HepG2 (cell line): ENCODE measurements at regions not wholly inside any gene's neighbourhood (a gene's known extent, or its start where the extent isn't known, plus 50 kb on each side); places are given as distances from the start of the nearest gene placed in this dataset.
A peak's percentile ranks its signal among the peaks of the same experiment; 100 is the strongest.
"Not testable (repeated sequence)": the region's sequence is repeated elsewhere in the genome, so short reads cannot be mapped to it uniquely, and the experiment has no call there.

Experiments
- ATAC-seq: fragments of 200-7000 bp; cut with Tn5 transposase; 3 replicates; pipeline ENCODE4 v1.9.1; 2020; ENCODE audit warnings: mild to moderate bottlenecking, moderate library complexity
- BruUV-seq: library from RNA; stranded (reverse); fragments of 400-500 nt; replicated peaks from 2 replicates; lab custom pipeline; 2021; lab: Mats Ljungman, UMichigan
- CTCF ChIA-PET: fragments of 300-600 bp; formaldehyde crosslinking; extraction: SDS; loops from one replicate; lab custom pipeline; 2021; ENCODE audit warnings: low total read pairs, inconsistent platforms, low intra/inter-chr PET ratio; lab: Yijun Ruan, JAX
- POLR2A ChIA-PET: fragments of 350-600 bp; sonication (Branson Sonifier 250); formaldehyde crosslinking; loops from one replicate; lab custom pipeline; 2020; ENCODE audit warnings: antibody characterized with exemption, inconsistent platforms; lab: Yijun Ruan, JAX
- DNase-seq: peaks from one replicate; pipeline ENCODE4 v3.0.0-alpha.2; 2015; ENCODE audit warnings: low spot score
- FAIRE-seq: peaks from 3 replicates; lab custom pipeline; 2011; peaks lifted over from hg19 to GRCh38; lab: Jason Lieb, UNC
- H2AFZ ChIP-seq: one replicate; pipeline ENCODE4 v1.6.1; 2011; ENCODE audit warnings: low read length, inconsistent platforms
- H3K27ac ChIP-seq: fragments of 300-600 bp; 3 replicates; pipeline ENCODE4 v1.8.0; 2011; ENCODE audit warnings: mixed run types, mild to moderate bottlenecking, mixed read lengths, low read length, inconsistent platforms; ENCODE audit not compliant: insufficient read depth; ENCODE audit errors: extremely low read length
- H3K27me3 ChIP-seq, 2 experiments: fragments of 200-600 bp in 1 of 2; 2 replicates in 1 of 2; 3 replicates in 1 of 2; pipeline versions ENCODE4 v1.6.0 to v1.8.0; 2011; ENCODE audit warnings: low read length in 2 of 2, mild to moderate bottlenecking in 2 of 2, moderate library complexity in 2 of 2, inconsistent platforms in 1 of 2; ENCODE audit not compliant: insufficient read depth in 2 of 2, control insufficient read depth in 1 of 2
- H3K36me3 ChIP-seq, 2 experiments: fragments of 200-600 bp in 1 of 2; replicated peaks in 1 of 2; 2 replicates in 1 of 2; 3 replicates in 1 of 2; pipeline versions ENCODE4 v1.5.1 to v1.8.0; 2011; ENCODE audit warnings: low read length in 2 of 2, inconsistent platforms in 1 of 2; ENCODE audit not compliant: insufficient read depth in 2 of 2, control insufficient read depth in 1 of 2
- H3K4me1 ChIP-seq: 2 replicates; pipeline ENCODE4 v1.5.1; 2012; ENCODE audit warnings: low read length, inconsistent platforms; ENCODE audit not compliant: insufficient read depth
- H3K4me2 ChIP-seq: 2 replicates; pipeline ENCODE4 v1.6.0; 2011; ENCODE audit warnings: low read depth, low read length, inconsistent platforms
- H3K4me3 ChIP-seq, 3 experiments: fragments of 200-600 bp in 1 of 3; sonication (generic), shearing (Covaris generic) in 1 of 3; replicated peaks in 1 of 3; 2 replicates each; pipeline ENCODE4 v1.5.1; 2011 to 2016; ENCODE audit warnings: low read length in 3 of 3, inconsistent platforms in 2 of 3, low read depth in 2 of 3, mild to moderate bottlenecking in 2 of 3, control low read depth in 1 of 3, mixed read lengths in 1 of 3; ENCODE audit not compliant: insufficient read depth in 1 of 3
- H3K79me2 ChIP-seq: one replicate; pipeline ENCODE4 v1.6.1; 2011; ENCODE audit warnings: low read length, inconsistent platforms; ENCODE audit not compliant: insufficient read depth
- H3K9ac ChIP-seq: 2 replicates; pipeline ENCODE4 v1.6.0; 2011; ENCODE audit warnings: mild to moderate bottlenecking, low read depth, low read length, inconsistent platforms; ENCODE audit not compliant: insufficient read depth
- H3K9me3 ChIP-seq: 2 replicates; pipeline ENCODE4 v1.5.1; 2012; ENCODE audit warnings: mild to moderate bottlenecking, low read length
- H4K20me1 ChIP-seq: 2 replicates; pipeline ENCODE4 v1.6.0; 2011; ENCODE audit warnings: inconsistent platforms, mild to moderate bottlenecking, low read length, moderate library complexity; ENCODE audit not compliant: insufficient read depth
- BCL6 ChIP-seq: IDR thresholded peaks from 2 replicates; pipeline ENCODE4 v1.6.1; 2016; ENCODE audit warnings: missing genetic modification reagents, missing compliant biosample characterization
- CREB1 ChIP-seq, 2 experiments: fragments of 450-650 bp in 1 of 2; IDR thresholded peaks; 2 replicates each; pipeline ENCODE4 v1.6.1; 2016 to 2017; ENCODE audit warnings: control low read depth in 1 of 2, mild to moderate bottlenecking in 1 of 2, missing compliant biosample characterization in 1 of 2, missing genetic modification characterization in 1 of 2
- NFYB ChIP-seq: sonication (generic); formaldehyde crosslinking; IDR thresholded peaks from 2 replicates; pipeline ENCODE4 v1.4.0; 2020; ENCODE audit warnings: missing genetic modification reagents
- NFYC ChIP-seq: IDR thresholded peaks from 2 replicates; pipeline ENCODE4 v1.6.1; 2016; ENCODE audit warnings: missing genetic modification reagents, missing compliant biosample characterization
- POGZ ChIP-seq: sonication (generic); formaldehyde crosslinking; IDR thresholded peaks from 2 replicates; pipeline ENCODE4 v1.4.0; 2020; ENCODE audit warnings: mild to moderate bottlenecking, missing genetic modification reagents
- RFXAP ChIP-seq: sonication (generic); formaldehyde crosslinking; IDR thresholded peaks from 2 replicates; pipeline ENCODE4 v1.4.0; 2020; ENCODE audit warnings: missing genetic modification reagents, borderline replicate concordance
- TBP ChIP-seq: sonication (generic); formaldehyde crosslinking; IDR thresholded peaks from 2 replicates; pipeline ENCODE4 v1.5.0; 2020; ENCODE audit warnings: missing genetic modification reagents
- ZMYM4 ChIP-seq: sonication (generic); formaldehyde crosslinking; IDR thresholded peaks from 2 replicates; pipeline ENCODE4 v1.8.1; 2023; ENCODE audit warnings: mild to moderate bottlenecking, missing genetic modification reagents
- WGBS: methylation state at CpG from one replicate; pipeline ENCODE4 v1.1.6; 2017; ENCODE audit warnings: low lambda C conversion rate; 5-methylcytosine and 5-hydroxymethylcytosine counted together
- in situ Hi-C: cut with HindIII; loops from 2 replicates; pipeline ENCODE4 v1.10.0; 2017; ENCODE audit warnings: low pct_unique_long_range_greater_than_20kb; ENCODE audit not compliant: extremely low pct_ligation_motif_present
- intact Hi-C: fragments of 100-400 bp; cut with micrococcal nuclease; formaldehyde crosslinking; loops from one replicate; pipeline ENCODE4 v1.10.0; 2022; ENCODE audit not compliant: unreplicated experiment
- TF ChIP-seq, protein P1 (sequence below): sonication (generic); formaldehyde crosslinking; IDR thresholded peaks from 2 replicates; pipeline ENCODE4 v1.4.0; 2020; ENCODE audit warnings: missing genetic modification reagents, borderline replicate concordance

DNA sequence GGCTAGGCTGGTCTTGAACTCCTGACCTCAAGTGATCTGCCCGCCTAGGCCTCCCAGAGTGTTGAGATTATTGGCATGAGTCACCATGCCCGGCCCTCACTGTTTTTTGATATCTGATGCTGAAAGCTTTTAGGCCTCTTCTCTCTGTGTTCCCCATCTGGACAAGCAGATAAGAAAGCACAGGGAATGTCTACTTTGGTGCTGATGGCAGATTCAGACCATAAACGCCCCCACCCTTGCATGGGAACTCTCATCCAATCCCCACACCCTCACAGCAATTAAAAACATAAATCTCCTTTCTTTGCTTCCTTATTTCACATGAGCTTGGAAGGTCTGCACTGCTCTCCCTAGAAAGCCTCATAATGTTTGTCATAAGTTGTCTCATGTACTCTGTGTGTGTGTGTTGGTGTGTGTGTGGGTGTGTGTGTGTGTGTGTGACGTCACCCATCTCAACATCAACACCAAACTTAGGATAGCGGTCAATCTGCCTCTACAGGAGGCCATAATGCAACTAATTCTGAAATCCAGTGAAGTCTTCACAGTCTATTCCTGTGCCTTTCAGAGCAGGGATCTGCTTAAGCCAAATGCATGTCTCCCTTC is 335.6 kb upstream of the USP9Y start:
- Histone ChIP-seq H3K4me2 (no peak overlapping the region), H3K27ac (no peak overlapping the region), H2AFZ (no peak overlapping the region), H3K9me3 (no peaks in the 10 kb centered on the region), H3K36me3 (no peaks in the 10 kb centered on the region), H3K4me3 (no peak overlapping the region), H3K9ac (no peak overlapping the region), H3K79me2 (no peaks in the 10 kb centered on the region), H3K27me3 (no peaks in the 10 kb centered on the region), H4K20me1 (no peaks in the 10 kb centered on the region), H3K4me1 (peaks cover 8% of the 10 kb centered on the region; the same call in 1 of the 2 replicates)
- POLR2A ChIA-PET, result no interaction called here
- no TSS peak for BruUV-seq
- FAIRE-seq, result no peak
- TF ChIP-seq CREB1 (IDR thresholded peaks at IDR 0.05) (0 out of 2 replicates have a peak, but pooled peaks have one; percentile 32), CREB1 (CRISPR knock-in tag; IDR thresholded peaks at IDR 0.05) (no peak), TBP (no peak), BCL6 (no peak)
- 82% methylated on average over 5 of the region's 5 CpGs for WGBS
- CTCF ChIA-PET, result no interaction called here
- intact Hi-C loops, result no loop called here
- in situ Hi-C loops, result no loop called here
- ATAC-seq, result no peak
- no peak for DNase-seq

DNA sequence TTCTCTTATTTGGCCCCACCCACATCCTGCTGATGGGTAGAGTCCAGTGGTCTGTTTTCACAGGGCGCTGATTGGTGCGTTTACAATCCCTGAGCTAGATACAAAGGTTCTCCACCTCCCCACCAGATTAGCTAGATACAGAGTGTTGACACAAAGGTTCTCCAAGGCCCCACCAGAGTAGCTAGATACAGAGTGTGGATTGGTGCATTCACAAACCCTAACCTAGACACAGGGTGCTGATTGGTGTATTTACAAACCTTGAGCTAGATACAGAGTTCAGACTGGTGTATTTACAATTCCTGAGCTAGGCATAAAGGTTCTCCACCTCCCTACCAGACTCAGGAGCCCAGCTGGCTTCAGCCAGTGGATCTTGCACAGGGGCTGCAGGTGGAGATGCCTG is 326.4 kb upstream of the USP9Y start:
- H3K9me3 ChIP-seq, ATAC-seq, H3K4me1 ChIP-seq, intact Hi-C loops, H3K9ac ChIP-seq, H2AFZ ChIP-seq, FAIRE-seq, H4K20me1 ChIP-seq, BruUV-seq, H3K27ac ChIP-seq, CTCF ChIA-PET, POLR2A ChIA-PET, H3K4me2 ChIP-seq, H3K79me2 ChIP-seq, in situ Hi-C loops, H3K27me3 ChIP-seq, H3K36me3 ChIP-seq, H3K4me3 ChIP-seq: not testable (repeated sequence)
- no CpG with 5 or more reads among the region's 2 CpGs for WGBS
- peak; percentile 18 for DNase-seq
- TF ChIP-seq RFXAP (CRISPR knock-in tag), result 0 out of 2 replicates have a peak, but pooled peaks have one; percentile 24
- TF ChIP-seq ZMYM4 (CRISPR knock-in tag), result peak; percentile 81
- TF ChIP-seq NFYB (CRISPR knock-in tag), result peak; percentile 65
- TF ChIP-seq, protein P1, sequence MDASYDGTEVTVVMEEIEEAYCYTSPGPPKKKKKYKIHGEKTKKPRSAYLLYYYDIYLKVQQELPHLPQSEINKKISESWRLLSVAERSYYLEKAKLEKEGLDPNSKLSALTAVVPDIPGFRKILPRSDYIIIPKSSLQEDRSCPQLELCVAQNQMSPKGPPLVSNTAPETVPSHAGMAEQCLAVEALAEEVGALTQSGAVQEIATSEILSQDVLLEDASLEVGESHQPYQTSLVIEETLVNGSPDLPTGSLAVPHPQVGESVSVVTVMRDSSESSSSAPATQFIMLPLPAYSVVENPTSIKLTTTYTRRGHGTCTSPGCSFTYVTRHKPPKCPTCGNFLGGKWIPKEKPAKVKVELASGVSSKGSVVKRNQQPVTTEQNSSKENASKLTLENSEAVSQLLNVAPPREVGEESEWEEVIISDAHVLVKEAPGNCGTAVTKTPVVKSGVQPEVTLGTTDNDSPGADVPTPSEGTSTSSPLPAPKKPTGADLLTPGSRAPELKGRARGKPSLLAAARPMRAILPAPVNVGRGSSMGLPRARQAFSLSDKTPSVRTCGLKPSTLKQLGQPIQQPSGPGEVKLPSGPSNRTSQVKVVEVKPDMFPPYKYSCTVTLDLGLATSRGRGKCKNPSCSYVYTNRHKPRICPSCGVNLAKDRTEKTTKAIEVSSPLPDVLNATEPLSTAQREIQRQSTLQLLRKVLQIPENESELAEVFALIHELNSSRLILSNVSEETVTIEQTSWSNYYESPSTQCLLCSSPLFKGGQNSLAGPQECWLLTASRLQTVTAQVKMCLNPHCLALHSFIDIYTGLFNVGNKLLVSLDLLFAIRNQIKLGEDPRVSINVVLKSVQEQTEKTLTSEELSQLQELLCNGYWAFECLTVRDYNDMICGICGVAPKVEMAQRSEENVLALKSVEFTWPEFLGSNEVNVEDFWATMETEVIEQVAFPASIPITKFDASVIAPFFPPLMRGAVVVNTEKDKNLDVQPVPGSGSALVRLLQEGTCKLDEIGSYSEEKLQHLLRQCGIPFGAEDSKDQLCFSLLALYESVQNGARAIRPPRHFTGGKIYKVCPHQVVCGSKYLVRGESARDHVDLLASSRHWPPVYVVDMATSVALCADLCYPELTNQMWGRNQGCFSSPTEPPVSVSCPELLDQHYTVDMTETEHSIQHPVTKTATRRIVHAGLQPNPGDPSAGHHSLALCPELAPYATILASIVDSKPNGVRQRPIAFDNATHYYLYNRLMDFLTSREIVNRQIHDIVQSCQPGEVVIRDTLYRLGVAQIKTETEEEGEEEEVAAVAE (CRISPR knock-in tag), result peak; percentile 82
- TF ChIP-seq POGZ (CRISPR knock-in tag), result 0 out of 2 replicates have a peak, but pooled peaks have one; percentile 21
- TF ChIP-seq NFYC, result peak; percentile 64; the same call in 1 of the 2 replicates
